ENCODE measurements at regions not wholly inside any gene's neighbourhood (a gene's known extent, or its start where the extent isn't known, plus 50 kb on each side); places are given as distances from the start of the nearest gene placed in this dataset.

DNA sequence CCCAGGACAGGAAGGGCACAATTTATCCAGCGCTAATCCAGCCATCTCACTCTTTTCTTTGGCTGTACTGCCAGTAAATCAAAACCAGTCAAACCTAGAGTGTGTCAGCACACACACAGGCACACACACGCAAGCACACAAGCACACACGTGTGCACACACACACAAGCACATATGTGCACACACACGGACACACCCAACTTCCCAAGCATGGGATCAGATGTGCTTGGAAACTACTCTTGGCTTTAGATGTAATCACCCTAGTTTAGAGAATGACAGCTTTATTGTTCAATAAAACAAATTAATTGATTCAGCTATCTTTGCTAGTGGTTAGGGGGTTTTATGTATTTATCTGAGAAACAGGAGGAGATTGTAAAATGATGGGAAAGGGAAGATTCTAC, 615.0 kb upstream of the MKI67 start:
- TF ChIP-seq, protein P1, sequence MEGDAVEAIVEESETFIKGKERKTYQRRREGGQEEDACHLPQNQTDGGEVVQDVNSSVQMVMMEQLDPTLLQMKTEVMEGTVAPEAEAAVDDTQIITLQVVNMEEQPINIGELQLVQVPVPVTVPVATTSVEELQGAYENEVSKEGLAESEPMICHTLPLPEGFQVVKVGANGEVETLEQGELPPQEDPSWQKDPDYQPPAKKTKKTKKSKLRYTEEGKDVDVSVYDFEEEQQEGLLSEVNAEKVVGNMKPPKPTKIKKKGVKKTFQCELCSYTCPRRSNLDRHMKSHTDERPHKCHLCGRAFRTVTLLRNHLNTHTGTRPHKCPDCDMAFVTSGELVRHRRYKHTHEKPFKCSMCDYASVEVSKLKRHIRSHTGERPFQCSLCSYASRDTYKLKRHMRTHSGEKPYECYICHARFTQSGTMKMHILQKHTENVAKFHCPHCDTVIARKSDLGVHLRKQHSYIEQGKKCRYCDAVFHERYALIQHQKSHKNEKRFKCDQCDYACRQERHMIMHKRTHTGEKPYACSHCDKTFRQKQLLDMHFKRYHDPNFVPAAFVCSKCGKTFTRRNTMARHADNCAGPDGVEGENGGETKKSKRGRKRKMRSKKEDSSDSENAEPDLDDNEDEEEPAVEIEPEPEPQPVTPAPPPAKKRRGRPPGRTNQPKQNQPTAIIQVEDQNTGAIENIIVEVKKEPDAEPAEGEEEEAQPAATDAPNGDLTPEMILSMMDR (IDR thresholded peaks at IDR 0.05; ENCODE audit: poor library complexity, severe bottlenecking) = no peak
- Histone ChIP-seq H3K4me3 (ENCODE audit: severe bottlenecking) (no peak overlapping the region), H3K36me3 (ENCODE audit: low read depth) (no peaks in the 10 kb centered on the region), H3K4me1 (ENCODE audit: insufficient read depth, poor library complexity, severe bottlenecking) (no peaks in the 10 kb centered on the region), H3K27ac (ENCODE audit: poor library complexity, severe bottlenecking) (no peak overlapping the region), H3K9me3 (ENCODE audit: severe bottlenecking) (no peaks in the 10 kb centered on the region), H3K27me3 (ENCODE audit: insufficient read depth, poor library complexity, severe bottlenecking) (no peaks in the 10 kb centered on the region)
- DNase-seq (ENCODE audit: low spot score) = no peak
- ATAC-seq (ENCODE audit: low read depth) = no peak

DNA sequence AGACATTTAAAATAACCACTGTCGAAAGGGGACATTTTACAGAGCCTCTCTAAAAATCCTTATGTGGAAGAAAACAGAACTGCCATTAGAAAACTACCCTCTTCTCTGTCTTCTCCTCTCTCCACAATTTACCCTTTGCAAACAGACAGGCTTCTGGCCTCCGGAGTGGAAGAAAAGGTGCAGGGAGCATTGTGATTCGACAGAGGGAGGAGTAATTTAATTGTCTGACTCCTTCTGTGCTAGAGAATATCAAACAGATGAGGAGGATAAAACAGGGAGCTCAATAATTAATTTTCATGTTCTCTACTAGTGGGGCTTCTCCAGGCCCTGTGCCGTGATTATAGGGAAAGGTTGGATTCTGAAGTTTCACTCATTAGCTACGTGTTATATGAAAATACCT, 615.5 kb upstream of the MKI67 start:
- H3K4me1 ChIP-seq (ENCODE audit: insufficient read depth, poor library complexity, severe bottlenecking) = no peaks in the 10 kb centered on the region
- TF ChIP-seq, protein P1 (IDR thresholded peaks at IDR 0.05; ENCODE audit: poor library complexity, severe bottlenecking) = no peak

DNA sequence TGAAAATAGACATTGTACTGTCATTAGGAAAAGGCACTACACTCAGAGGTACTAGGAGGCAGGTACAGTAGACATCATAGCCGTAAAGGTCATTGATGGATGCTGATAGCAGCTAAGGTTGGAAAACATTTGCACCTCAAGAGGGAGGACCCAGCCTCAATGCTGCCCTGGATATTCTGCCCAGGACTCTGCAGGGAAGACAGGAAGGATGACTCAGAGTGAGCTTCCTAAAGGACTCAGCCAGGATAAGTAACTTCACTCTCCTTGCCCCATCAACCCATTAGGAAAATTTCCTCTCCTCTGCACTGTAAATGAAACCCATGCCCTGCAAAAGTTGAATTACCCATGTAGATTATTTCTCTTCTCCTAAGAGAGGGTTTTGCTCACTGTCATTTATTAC, 617.9 kb upstream of the MKI67 start:
- Histone ChIP-seq H3K4me1 (ENCODE audit: insufficient read depth, poor library complexity, severe bottlenecking) (no peaks in the 10 kb centered on the region), H3K36me3 (ENCODE audit: low read depth) (no peaks in the 10 kb centered on the region), H3K4me3 (ENCODE audit: severe bottlenecking) (no peak overlapping the region), H3K27me3 (ENCODE audit: insufficient read depth, poor library complexity, severe bottlenecking) (no peaks in the 10 kb centered on the region), H3K27ac (ENCODE audit: poor library complexity, severe bottlenecking) (no peak overlapping the region), H3K9me3 (ENCODE audit: severe bottlenecking) (no peaks in the 10 kb centered on the region)
- TF ChIP-seq, protein P1 (IDR thresholded peaks at IDR 0.05; ENCODE audit: poor library complexity, severe bottlenecking) = no peak
- ATAC-seq (ENCODE audit: low read depth) (no peak), DNase-seq (ENCODE audit: low spot score) (no peak)

More for the DNA sequence above, 615.5 kb upstream of the MKI67 start:
- Histone ChIP-seq H3K4me3 (ENCODE audit: severe bottlenecking) (no peak overlapping the region), H3K27me3 (ENCODE audit: insufficient read depth, poor library complexity, severe bottlenecking) (no peaks in the 10 kb centered on the region), H3K9me3 (ENCODE audit: severe bottlenecking) (no peaks in the 10 kb centered on the region), H3K27ac (ENCODE audit: poor library complexity, severe bottlenecking) (no peak overlapping the region), H3K36me3 (ENCODE audit: low read depth) (no peaks in the 10 kb centered on the region)
- DNase-seq (ENCODE audit: low spot score) = no peak
- ATAC-seq (ENCODE audit: low read depth) = no peak

DNA sequence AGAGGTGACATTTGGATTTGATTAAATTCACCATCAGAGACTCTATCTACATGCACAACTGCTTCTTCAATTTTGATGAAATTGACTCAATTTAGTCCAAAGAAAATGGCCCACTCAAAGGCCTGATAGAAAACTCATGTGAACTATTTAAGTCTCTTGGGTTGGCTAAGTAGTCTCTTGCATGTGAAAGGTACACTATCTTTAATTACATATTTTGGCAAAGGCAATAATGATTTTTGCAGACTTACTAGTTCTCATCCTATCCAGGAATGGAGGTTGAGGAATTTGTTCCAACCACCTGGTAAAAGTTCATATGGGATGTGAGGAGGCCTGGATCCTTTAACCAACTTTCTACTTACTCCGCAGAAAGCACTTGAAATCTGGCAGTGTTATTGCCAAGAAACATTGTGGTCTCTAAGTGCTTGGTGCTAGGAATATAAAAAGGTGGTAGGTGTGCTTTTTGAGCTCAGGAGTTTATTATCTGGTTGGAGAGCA, 618.6 kb upstream of the MKI67 start:
- Histone ChIP-seq H3K27me3 (ENCODE audit: insufficient read depth, poor library complexity, severe bottlenecking) (no peaks in the 10 kb centered on the region), H3K27ac (ENCODE audit: poor library complexity, severe bottlenecking) (no peak overlapping the region), H3K36me3 (ENCODE audit: low read depth) (no peaks in the 10 kb centered on the region), H3K4me1 (ENCODE audit: insufficient read depth, poor library complexity, severe bottlenecking) (no peaks in the 10 kb centered on the region), H3K4me3 (ENCODE audit: severe bottlenecking) (no peak overlapping the region), H3K9me3 (ENCODE audit: severe bottlenecking) (no peaks in the 10 kb centered on the region)
- ATAC-seq (ENCODE audit: low read depth) (no peak), DNase-seq (ENCODE audit: low spot score) (no peak)
- TF ChIP-seq, protein P1 (IDR thresholded peaks at IDR 0.05; ENCODE audit: poor library complexity, severe bottlenecking) = no peak

DNA sequence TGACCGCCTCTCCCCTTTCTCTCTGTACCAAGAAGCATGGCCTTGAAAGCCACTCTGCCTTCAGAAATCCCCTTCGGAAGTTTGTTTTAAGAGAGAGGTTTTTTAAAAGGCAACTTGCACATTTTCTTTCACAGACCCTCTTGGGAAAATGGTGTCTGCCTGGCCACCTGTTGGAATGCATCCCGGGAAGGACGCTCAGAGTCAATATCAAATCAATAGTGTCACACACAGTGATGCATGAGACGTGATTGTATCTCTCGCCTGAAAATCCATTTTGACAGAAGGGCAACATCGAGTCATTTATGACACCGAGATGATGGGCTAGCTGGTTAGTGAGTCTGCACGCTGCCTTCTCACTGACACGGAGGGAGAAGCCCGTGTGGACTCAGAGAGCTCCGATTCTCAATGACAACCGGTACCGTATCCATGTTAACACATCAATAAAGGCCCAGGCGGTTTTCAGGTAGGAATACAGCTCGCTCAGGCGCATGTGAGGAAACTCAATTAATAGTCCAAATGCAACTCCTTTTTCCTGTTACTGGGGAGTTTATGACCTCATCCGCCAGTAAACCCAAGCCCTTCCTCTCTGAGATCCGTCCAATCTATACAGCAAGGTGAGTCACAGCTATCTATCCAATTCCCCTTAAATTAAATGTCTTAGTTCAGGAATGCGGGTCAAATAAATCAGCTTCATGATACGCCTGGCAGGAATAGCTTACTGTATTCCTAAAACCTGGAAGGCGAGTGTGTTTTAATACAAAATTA, 621.5 kb upstream of the MKI67 start:
- ATAC-seq (ENCODE audit: low read depth) = no peak

More for the DNA sequence above, 621.5 kb upstream of the MKI67 start:
- Histone ChIP-seq H3K36me3 (ENCODE audit: low read depth) (no peaks in the 10 kb centered on the region), H3K27me3 (ENCODE audit: insufficient read depth, poor library complexity, severe bottlenecking) (no peaks in the 10 kb centered on the region), H3K4me3 (ENCODE audit: severe bottlenecking) (no peak overlapping the region), H3K27ac (ENCODE audit: poor library complexity, severe bottlenecking) (no peak overlapping the region), H3K9me3 (ENCODE audit: severe bottlenecking) (no peaks in the 10 kb centered on the region), H3K4me1 (ENCODE audit: insufficient read depth, poor library complexity, severe bottlenecking) (no peaks in the 10 kb centered on the region)
- TF ChIP-seq, protein P1 (IDR thresholded peaks at IDR 0.05; ENCODE audit: poor library complexity, severe bottlenecking) = no peak
- DNase-seq (ENCODE audit: low spot score) = no peak

All from RWPE2 (cell line).